ENCODE measurements at regions not wholly inside any gene's neighbourhood (a gene's known extent, or its start where the extent isn't known, plus 50 kb on each side); places are given as distances from the start of the nearest gene placed in this dataset.

GRCh38 chr18:52174220-52174619, 165.8 kb upstream of the DCC start:
- H3K14ac ChIP-seq (ENCODE audit: insufficient read depth, low read length), result no peak overlapping the region
- H2AK5ac ChIP-seq (ENCODE audit: insufficient read length, low read length), result no peak overlapping the region
- H2BK20ac ChIP-seq (ENCODE audit: low read depth, low read length, poor library complexity, severe bottlenecking), result no peak overlapping the region
- H3K79me1 ChIP-seq (ENCODE audit: insufficient read depth, low read depth, low read length, poor library complexity, severe bottlenecking), result no peaks in the 10 kb centered on the region
- no peak overlapping the region for H4K8ac ChIP-seq (replicated peaks; ENCODE audit: insufficient read length, low read depth, low read length)
- no CpG with 5 or more reads among the region's 1 CpG for WGBS (ENCODE audit: extremely low coverage, insufficient read length, low lambda C conversion rate)
- Mint-ChIP-seq H3K27ac (no peak overlapping the region), H3K36me3 (ENCODE audit: insufficient read depth in 1 of 3, low read depth in 3 of 3) (no peaks in the 10 kb centered on the region), H3K9me3 (no peaks in the 10 kb centered on the region), H3K27me3 (ENCODE audit: low read depth) (no peaks in the 10 kb centered on the region), H3K4me1 (no peaks in the 10 kb centered on the region), H3K4me3 (no peak overlapping the region)
- no peak overlapping the region for H3K18ac ChIP-seq (ENCODE audit: insufficient read length, low read depth, low read length)
- no peak overlapping the region for H3K56ac ChIP-seq (ENCODE audit: insufficient read length, low read depth, low read length)
- no peak for DNase-seq
- H2BK15ac ChIP-seq (ENCODE audit: low read depth, low read length), result no peak overlapping the region
- no peaks in the 10 kb centered on the region for H3K9me3 ChIP-seq (ENCODE audit: control insufficient read depth, low read depth, low read length)
- no peaks in the 10 kb centered on the region for H3K79me2 ChIP-seq (ENCODE audit: insufficient read depth, low read length)
- H3K27me3 ChIP-seq (ENCODE audit: insufficient read depth, low read length), result no peaks in the 10 kb centered on the region
- no peak overlapping the region for H4K5ac ChIP-seq (ENCODE audit: insufficient read length, low read depth, low read length)
- no peaks in the 10 kb centered on the region for H3K23me2 ChIP-seq (ENCODE audit: insufficient read length, low read depth, low read length, poor library complexity, severe bottlenecking)
- no peak for TF ChIP-seq CTCF (conservative IDR thresholded peaks at IDR 0.05)
- no peaks in the 10 kb centered on the region for H4K20me1 ChIP-seq (ENCODE audit: control insufficient read depth, insufficient read depth, insufficient read length)
- no peak overlapping the region for H3K23ac ChIP-seq (ENCODE audit: insufficient read length, low read depth, low read length)
- H3K9ac ChIP-seq (ENCODE audit: extremely low read depth, insufficient read length, low read length), result no peak overlapping the region
- H2BK5ac ChIP-seq (ENCODE audit: insufficient read length, low read length), result no peak overlapping the region
- H2BK12ac ChIP-seq (ENCODE audit: insufficient read length, low read depth, low read length), result no peak overlapping the region
- H2AFZ ChIP-seq (ENCODE audit: low read length), result no peak overlapping the region
- H2BK120ac ChIP-seq (ENCODE audit: low read depth, low read length, poor library complexity, severe bottlenecking), result no peak overlapping the region
- no peaks in the 10 kb centered on the region for H3K4me1 ChIP-seq (ENCODE audit: insufficient read depth, low read length)
- no peak overlapping the region for H4K91ac ChIP-seq (ENCODE audit: insufficient read length, low read depth, low read length)
- H3K4ac ChIP-seq (ENCODE audit: low read depth, low read length), result no peak overlapping the region
- no peak overlapping the region for H3T11ph ChIP-seq (ENCODE audit: low read length)
- H3K4me2 ChIP-seq (ENCODE audit: insufficient read depth, insufficient read length, low read length), result no peak overlapping the region
- H3K27ac ChIP-seq (ENCODE audit: insufficient read length, low read depth, low read length), result no peak overlapping the region
